ENCODE measurements at regions not wholly inside any gene's neighbourhood (a gene's known extent, or its start where the extent isn't known, plus 50 kb on each side); places are given as distances from the start of the nearest gene placed in this dataset.

DNA sequence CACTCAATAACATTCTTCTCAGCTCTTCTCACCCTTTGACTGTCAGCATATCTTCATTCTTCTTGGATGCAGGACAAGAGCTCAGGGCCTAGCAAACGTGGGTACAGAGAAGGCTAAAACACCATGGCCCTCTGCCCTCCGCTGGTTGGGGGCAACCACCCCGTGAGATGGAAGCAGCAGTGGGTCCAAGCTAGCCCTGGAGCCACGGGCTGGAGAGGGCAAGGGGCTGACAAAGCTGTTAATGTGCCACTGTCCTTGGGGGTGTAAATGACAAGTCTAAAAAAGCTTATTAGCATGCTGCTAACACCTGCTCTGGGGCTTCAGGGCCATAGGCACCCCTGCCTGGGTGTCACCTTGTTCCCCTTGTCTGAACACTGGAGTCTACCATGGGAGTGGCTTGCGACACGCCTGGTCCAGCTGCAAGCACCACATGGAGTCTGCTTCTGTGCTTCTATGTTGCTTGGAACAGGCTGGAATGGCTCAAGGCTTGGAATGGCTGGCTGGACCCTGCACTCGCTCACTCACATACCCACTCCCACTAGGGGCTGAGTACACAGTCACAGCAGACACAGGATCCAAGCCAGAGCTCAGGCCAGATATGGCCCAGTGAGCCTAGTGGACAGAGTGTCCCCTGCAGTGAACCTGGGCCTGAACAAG is 246.0 kb downstream of the PCDH10 start:
- no peak overlapping the region for H3K27ac ChIP-seq

DNA sequence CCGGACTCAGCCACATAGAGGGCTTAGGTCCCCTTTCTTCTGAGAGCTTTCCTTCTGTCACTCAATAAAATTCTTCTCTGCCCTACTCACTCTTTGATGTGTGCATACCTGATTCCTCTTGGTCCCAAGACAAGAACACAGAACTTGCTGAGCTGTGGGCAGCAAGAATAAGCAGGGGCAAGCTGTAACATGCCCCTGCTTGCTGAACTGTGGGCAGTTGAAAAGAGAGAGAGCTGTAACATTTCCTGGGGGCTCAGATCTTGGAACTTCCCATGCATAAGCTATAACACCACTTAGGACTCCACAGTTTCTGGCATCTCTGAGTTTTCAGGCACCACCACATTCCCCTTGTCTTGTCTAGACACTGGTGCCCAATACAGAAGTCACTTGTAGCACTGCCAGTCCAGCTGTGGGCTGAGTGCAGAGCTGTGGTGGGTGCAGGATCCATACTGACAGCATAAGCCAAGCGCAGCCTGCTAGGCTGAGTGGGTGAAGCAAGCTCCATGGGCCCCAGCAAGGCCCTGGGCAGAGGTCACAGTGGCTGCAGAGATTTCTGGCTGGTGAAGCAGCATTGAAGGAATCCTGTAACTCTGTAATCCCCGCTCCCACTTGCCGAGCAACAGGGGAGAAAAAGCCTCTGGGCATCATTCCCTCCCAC is 241.2 kb downstream of the PCDH10 start:
- peaks cover 17% of the 10 kb centered on the region for H3K9me3 ChIP-seq
- no peak overlapping the region for H3K4me3 ChIP-seq
- H3K27me3 ChIP-seq, result no peaks in the 10 kb centered on the region
- H3K4me2 ChIP-seq, result no peak overlapping the region
- no peaks in the 10 kb centered on the region for H3K4me1 ChIP-seq
- H4K20me1 ChIP-seq, result no peaks in the 10 kb centered on the region
- no peak overlapping the region for H3K9ac ChIP-seq
- TF ChIP-seq Cebpa-rat (IDR thresholded peaks at IDR 0.05), result no peak
- H3K36me3 ChIP-seq, result no peaks in the 10 kb centered on the region
- H3K27ac ChIP-seq, result no peak overlapping the region

More for the DNA sequence above, 246.0 kb downstream of the PCDH10 start:
- H3K4me1 ChIP-seq, result no peaks in the 10 kb centered on the region
- no peak for TF ChIP-seq Cebpa-rat (IDR thresholded peaks at IDR 0.05)
- H3K36me3 ChIP-seq, result no peaks in the 10 kb centered on the region
- H3K9ac ChIP-seq, result no peak overlapping the region
- H3K9me3 ChIP-seq, result peaks cover 5% of the 10 kb centered on the region; the same call in 1 of the 2 replicates
- H4K20me1 ChIP-seq, result no peaks in the 10 kb centered on the region
- H3K27me3 ChIP-seq, result no peaks in the 10 kb centered on the region
- H3K4me3 ChIP-seq, result no peak overlapping the region
- H3K4me2 ChIP-seq, result no peak overlapping the region

DNA sequence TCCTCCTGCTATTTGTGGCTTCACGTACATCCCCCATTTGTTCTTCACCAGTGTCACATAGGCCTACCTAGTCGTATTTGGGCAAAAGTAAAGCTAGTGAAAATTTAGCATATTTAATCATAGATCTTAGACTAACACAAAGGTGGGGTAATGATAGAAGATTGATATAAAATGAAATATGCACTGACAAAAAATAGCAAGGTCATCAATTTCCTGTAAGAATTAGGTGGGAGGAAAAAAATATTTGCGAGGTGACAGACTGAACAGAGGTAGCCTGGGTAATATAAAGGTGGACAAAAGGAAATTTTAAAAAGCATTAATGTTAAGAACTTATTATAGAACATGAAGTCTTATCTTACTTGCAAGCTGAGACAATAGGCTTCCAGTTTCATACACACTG is 239.9 kb downstream of the PCDH10 start:
- peaks cover 21% of the 10 kb centered on the region for H3K9me3 ChIP-seq
- no peak overlapping the region for H3K9ac ChIP-seq
- no peaks in the 10 kb centered on the region for H3K27me3 ChIP-seq
- H3K4me3 ChIP-seq, result no peak overlapping the region
- H3K27ac ChIP-seq, result no peak overlapping the region
- no peaks in the 10 kb centered on the region for H3K4me1 ChIP-seq
- no peak overlapping the region for H3K4me2 ChIP-seq
- TF ChIP-seq Cebpa-rat (IDR thresholded peaks at IDR 0.05), result no peak
- H4K20me1 ChIP-seq, result no peaks in the 10 kb centered on the region
- H3K36me3 ChIP-seq, result no peaks in the 10 kb centered on the region

DNA sequence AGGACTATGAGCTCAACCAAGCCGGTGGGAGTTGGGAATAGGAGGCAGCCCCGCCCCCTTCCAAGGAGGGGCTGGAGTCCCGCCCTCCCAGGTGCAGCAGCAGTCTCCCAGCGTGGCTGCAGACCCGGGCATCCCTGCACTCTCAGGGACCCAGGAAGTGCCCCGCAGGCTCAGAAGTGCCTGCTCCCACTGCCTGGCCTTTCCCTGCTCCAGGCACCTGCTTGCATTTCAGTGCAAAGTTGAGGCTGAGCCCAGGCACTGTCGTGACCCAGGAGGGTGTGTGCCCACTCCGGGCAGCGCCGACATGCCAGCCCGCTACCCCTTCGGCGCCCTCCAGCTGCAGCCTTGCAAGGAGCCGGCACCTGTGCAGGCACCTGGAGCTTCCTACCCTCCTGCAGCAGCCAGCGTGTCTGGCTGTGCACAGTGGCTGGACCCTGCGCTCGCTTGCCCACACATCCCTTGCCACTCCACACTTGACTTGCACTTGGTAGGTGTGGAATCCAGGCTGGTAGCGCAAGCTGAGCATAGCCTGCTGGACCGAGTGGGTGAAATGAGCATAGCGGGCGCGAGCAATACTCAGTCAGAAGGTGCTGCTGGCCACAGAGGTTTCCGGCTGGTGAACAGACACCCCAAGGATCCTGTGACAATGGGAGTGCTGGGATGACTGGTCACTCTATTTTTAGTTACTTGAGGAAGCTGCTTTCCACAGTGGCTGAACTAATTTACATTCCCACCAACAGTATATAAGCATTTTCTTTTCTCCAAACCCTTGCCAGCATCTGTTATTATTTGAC is 236.3 kb downstream of the PCDH10 start:
- H4K20me1 ChIP-seq, result no peaks in the 10 kb centered on the region
- no peaks in the 10 kb centered on the region for H3K4me1 ChIP-seq
- H3K27me3 ChIP-seq, result no peaks in the 10 kb centered on the region
- no peak overlapping the region for H3K4me2 ChIP-seq
- TF ChIP-seq Cebpa-rat (IDR thresholded peaks at IDR 0.05), result no peak
- H3K9ac ChIP-seq, result no peak overlapping the region
- no peak overlapping the region for H3K4me3 ChIP-seq
- peaks cover 18% of the 10 kb centered on the region for H3K9me3 ChIP-seq
- H3K36me3 ChIP-seq, result no peaks in the 10 kb centered on the region
- H3K27ac ChIP-seq, result no peak overlapping the region

DNA sequence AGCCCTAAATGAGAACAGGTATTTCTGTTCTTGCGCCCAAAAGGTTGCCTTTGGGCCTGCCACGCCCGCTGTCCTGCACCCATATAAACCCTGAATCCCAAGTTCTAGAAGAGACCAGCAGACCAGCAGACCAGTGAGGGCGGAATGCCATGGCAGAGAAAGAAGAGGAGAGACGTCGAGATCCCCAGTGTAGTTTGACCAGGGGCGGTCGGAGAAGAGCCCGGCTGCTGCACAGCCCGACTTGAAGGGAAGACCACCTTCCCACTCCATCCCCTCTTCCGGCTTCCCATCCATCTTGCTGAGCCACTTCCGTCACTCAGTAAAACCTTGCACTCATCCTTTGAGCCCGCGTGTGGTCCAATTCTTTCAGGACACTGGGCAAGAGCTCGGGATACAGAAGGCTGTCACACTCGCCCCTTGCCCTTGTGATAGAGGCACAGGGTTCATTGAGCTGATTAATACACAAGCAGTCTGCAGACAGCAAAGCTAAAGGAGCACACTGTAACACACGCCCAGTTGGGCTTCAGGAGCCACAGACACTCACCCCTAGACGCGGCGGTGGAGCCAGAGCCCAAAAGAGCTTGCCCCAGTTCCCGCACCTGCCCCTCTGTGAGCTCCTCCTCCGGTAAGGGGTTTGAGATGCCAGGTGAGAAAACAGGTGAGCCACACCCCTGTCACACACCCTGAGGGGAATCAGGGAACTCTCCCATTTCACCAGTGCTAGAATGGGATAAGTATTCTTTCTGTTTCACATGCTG is 230.8 kb downstream of the PCDH10 start:
- Histone ChIP-seq H4K20me1 (no peaks in the 10 kb centered on the region), H3K36me3 (no peaks in the 10 kb centered on the region), H3K27ac (no peak overlapping the region), H3K4me1 (no peaks in the 10 kb centered on the region), H3K4me3 (no peak overlapping the region), H3K9me3 (no peaks in the 10 kb centered on the region), H3K9ac (no peak overlapping the region), H3K4me2 (no peak overlapping the region), H3K27me3 (no peaks in the 10 kb centered on the region)
- TF ChIP-seq Cebpa-rat (IDR thresholded peaks at IDR 0.05), result no peak

DNA sequence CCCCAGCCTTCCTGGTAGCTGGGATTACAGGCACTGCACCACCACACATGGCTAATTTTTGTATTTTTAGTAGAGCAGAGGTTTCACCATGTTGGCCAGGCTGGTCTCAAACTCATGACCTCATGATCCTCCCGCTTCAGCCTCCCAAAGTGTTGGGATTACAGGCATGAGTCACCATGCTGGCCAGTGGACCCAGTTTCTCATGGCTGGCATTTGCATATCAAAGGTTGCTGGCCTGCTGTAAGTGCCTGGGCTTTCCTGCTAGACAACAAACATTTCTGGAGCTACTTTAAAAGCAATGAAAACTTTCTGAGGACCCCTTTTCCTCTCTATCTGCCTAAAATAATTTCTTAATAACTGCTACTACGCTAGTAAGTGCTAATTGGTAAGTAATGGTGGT is 228.2 kb downstream of the PCDH10 start:
- H3K9ac ChIP-seq, result no peak overlapping the region
- no peak overlapping the region for H3K4me3 ChIP-seq
- H3K27ac ChIP-seq, result no peak overlapping the region
- H3K9me3 ChIP-seq, result no peaks in the 10 kb centered on the region
- H3K4me1 ChIP-seq, result no peaks in the 10 kb centered on the region
- no peaks in the 10 kb centered on the region for H4K20me1 ChIP-seq
- TF ChIP-seq Cebpa-rat (IDR thresholded peaks at IDR 0.05), result no peak
- H3K36me3 ChIP-seq, result no peaks in the 10 kb centered on the region
- H3K4me2 ChIP-seq, result no peak overlapping the region
- no peaks in the 10 kb centered on the region for H3K27me3 ChIP-seq

DNA sequence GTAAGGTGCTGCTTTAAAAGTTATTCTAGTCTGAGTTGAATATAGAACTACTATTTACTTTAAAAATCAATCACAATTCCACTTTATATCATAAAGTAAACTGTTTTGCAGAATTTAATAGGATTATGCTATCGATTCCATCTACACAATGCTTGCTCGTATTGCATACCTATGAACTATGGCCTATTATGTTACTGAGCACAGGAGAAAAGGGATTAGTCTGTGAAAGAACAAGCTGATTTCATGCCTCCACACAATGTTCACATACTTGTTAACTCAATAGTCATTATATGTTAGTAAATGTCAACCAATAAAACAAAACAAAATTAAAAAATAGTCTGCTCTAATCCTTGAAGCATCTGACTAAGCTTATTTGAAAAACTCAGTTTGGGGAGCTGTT is 223.6 kb downstream of the PCDH10 start:
- TF ChIP-seq Cebpa-rat (IDR thresholded peaks at IDR 0.05), result no peak
- Histone ChIP-seq H3K4me1 (no peaks in the 10 kb centered on the region), H3K9me3 (no peaks in the 10 kb centered on the region), H4K20me1 (no peaks in the 10 kb centered on the region), H3K4me2 (no peak overlapping the region), H3K27ac (no peak overlapping the region), H3K9ac (no peak overlapping the region), H3K36me3 (no peaks in the 10 kb centered on the region), H3K4me3 (no peak overlapping the region), H3K27me3 (no peaks in the 10 kb centered on the region)

DNA sequence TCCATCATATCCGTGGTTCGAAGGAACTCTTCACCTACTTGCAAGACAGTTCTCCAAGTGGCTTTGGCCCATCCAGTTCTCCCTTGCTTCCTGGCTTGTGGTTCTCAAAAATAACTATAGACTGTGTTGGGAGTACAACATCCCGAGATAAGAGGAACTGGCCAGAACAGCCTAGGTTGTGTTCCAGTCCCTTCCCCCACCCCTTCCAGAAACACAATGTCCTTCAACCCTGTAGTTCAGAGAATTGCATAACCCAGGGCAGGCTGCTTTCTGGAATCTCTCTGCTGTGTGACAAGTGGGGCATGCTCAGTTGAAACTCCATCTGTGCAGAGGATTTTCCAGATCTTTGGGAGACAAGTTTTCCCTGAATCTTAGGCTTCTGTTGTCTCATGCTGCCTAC is 206.5 kb downstream of the PCDH10 start:
- Histone ChIP-seq H3K27ac (no peak overlapping the region), H3K36me3 (no peaks in the 10 kb centered on the region), H4K20me1 (no peaks in the 10 kb centered on the region), H3K9me3 (no peaks in the 10 kb centered on the region), H3K4me3 (no peak overlapping the region), H3K27me3 (no peaks in the 10 kb centered on the region), H3K4me1 (no peaks in the 10 kb centered on the region), H3K4me2 (no peak overlapping the region), H3K9ac (no peak overlapping the region)
- TF ChIP-seq Cebpa-rat (IDR thresholded peaks at IDR 0.05), result no peak

DNA sequence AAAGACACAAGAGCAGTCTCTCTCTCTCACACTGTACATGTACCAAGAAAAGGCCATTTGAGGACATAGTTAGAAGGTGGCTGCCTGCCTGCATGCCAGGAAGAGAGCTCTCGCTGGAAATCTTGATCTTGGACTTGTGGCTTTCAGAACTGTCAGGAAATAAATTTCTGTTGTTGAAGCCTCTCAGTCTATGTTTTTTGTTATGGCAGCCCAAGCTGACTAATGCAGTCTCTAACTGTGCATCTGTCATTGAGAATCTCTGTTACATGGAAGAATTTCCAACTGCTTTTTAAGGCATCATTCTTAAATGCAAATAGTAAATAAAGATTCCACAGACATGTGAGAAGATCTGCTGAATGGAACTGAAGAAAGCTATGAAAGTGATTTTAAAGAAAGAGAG is 198.3 kb downstream of the PCDH10 start:
- H3K9me3 ChIP-seq, result no peaks in the 10 kb centered on the region

More for the DNA sequence above, 198.3 kb downstream of the PCDH10 start:
- Histone ChIP-seq H3K4me1 (no peaks in the 10 kb centered on the region), H3K27me3 (no peaks in the 10 kb centered on the region), H3K36me3 (no peaks in the 10 kb centered on the region), H3K4me2 (no peak overlapping the region), H3K27ac (no peak overlapping the region), H3K9ac (no peak overlapping the region), H3K4me3 (no peak overlapping the region), H4K20me1 (no peaks in the 10 kb centered on the region)
- TF ChIP-seq Cebpa-rat (IDR thresholded peaks at IDR 0.05), result no peak

Measured in BLaER1 (cell line).